ENCODE measurements at regions not wholly inside any gene's neighbourhood (a gene's known extent, or its start where the extent isn't known, plus 50 kb on each side); places are given as distances from the start of the nearest gene placed in this dataset.

- Histone ChIP-seq H3K4me3 (no peak overlapping the region), H3K4me1 (ENCODE audit: insufficient read depth) (peaks cover 2% of the 10 kb centered on the region), H3K27ac (no peak overlapping the region), H3K9me3 (no peaks in the 10 kb centered on the region), H3K36me3 (no peaks in the 10 kb centered on the region), H3K27me3 (no peaks in the 10 kb centered on the region)
- TF ChIP-seq POLR2A (IDR thresholded peaks at IDR 0.05) (no peak), EP300 (IDR thresholded peaks at IDR 0.05) (no peak), CTCF (IDR thresholded peaks at IDR 0.05) (no peak)
- no peak for DNase-seq
- intact Hi-C loops (cut with DNase I), result no loop called here
Measured at GRCh38 chr2:223166215-223166493, 114.2 kb downstream of the KCNE4 start.

GRCh38 chr2:223166983-223167650 is 115.1 kb downstream of the KCNE4 start:
- TF ChIP-seq POLR2A (IDR thresholded peaks at IDR 0.05) (no peak), EP300 (IDR thresholded peaks at IDR 0.05) (no peak), CTCF (IDR thresholded peaks at IDR 0.05) (no peak)
- no peak for DNase-seq
- no peaks in the 10 kb centered on the region for H3K9me3 ChIP-seq
- intact Hi-C loops (cut with DNase I), result no loop called here
- no peaks in the 10 kb centered on the region for H3K4me1 ChIP-seq (ENCODE audit: insufficient read depth)
- 89 to 91% (median 89%) methylated on average over 6 of the region's 6 CpGs for WGBS, 3 donors
- H3K27ac ChIP-seq, result no peak overlapping the region
- no peak overlapping the region for H3K4me3 ChIP-seq
- no peaks in the 10 kb centered on the region for H3K27me3 ChIP-seq
- no peaks in the 10 kb centered on the region for H3K36me3 ChIP-seq

GRCh38 chr2:223169830-223170605 is 118.0 kb downstream of the KCNE4 start:
- intact Hi-C loops (cut with DNase I), result no loop called here
- no peak overlapping the region for H3K27ac ChIP-seq
- WGBS, 3 donors, result 44 to 80% (median 68%) methylated on average over 6 of the region's 6 CpGs

GRCh38 chr2:223176970-223177369 is 125.0 kb downstream of the KCNE4 start:
- WGBS, 3 donors, result 90 to 91% (median 91%) methylated on average over 2 of the region's 2 CpGs
- intact Hi-C loops (cut with DNase I), result no loop called here
- H3K27me3 ChIP-seq, result no peaks in the 10 kb centered on the region
- no peaks in the 10 kb centered on the region for H3K9me3 ChIP-seq
- no peak overlapping the region for H3K27ac ChIP-seq
- no peak for TF ChIP-seq CTCF (IDR thresholded peaks at IDR 0.05)
- TF ChIP-seq EP300 (IDR thresholded peaks at IDR 0.05), result no peak
- TF ChIP-seq POLR2A (IDR thresholded peaks at IDR 0.05), result no peak
- H3K4me3 ChIP-seq, result no peak overlapping the region
- no peak for DNase-seq
- no peaks in the 10 kb centered on the region for H3K36me3 ChIP-seq
- H3K4me1 ChIP-seq (ENCODE audit: insufficient read depth), result peaks cover 3% of the 10 kb centered on the region

More at GRCh38 chr2:223169830-223170605, 118.0 kb downstream of the KCNE4 start:
- TF ChIP-seq POLR2A (IDR thresholded peaks at IDR 0.05), result no peak
- TF ChIP-seq EP300 (IDR thresholded peaks at IDR 0.05), result no peak
- no peak for TF ChIP-seq CTCF (IDR thresholded peaks at IDR 0.05)
- no peaks in the 10 kb centered on the region for H3K27me3 ChIP-seq
- H3K4me3 ChIP-seq, result no peak overlapping the region
- DNase-seq, result no peak
- no peaks in the 10 kb centered on the region for H3K36me3 ChIP-seq
- no peaks in the 10 kb centered on the region for H3K4me1 ChIP-seq (ENCODE audit: insufficient read depth)
- H3K9me3 ChIP-seq, result no peaks in the 10 kb centered on the region
